HG02571 (cell line): ENCODE measurements at regions not wholly inside any gene's neighbourhood (a gene's known extent, or its start where the extent isn't known, plus 50 kb on each side); places are given as distances from the start of the nearest gene placed in this dataset.

Experiments used
- ATAC-seq: cut with Tn5 transposase; IDR thresholded peaks from one replicate; pipeline ENCODE4 v1.9.1; 2021; ENCODE audit warnings: mild to moderate bottlenecking, moderate library complexity; ENCODE audit not compliant: unreplicated experiment

DNA sequence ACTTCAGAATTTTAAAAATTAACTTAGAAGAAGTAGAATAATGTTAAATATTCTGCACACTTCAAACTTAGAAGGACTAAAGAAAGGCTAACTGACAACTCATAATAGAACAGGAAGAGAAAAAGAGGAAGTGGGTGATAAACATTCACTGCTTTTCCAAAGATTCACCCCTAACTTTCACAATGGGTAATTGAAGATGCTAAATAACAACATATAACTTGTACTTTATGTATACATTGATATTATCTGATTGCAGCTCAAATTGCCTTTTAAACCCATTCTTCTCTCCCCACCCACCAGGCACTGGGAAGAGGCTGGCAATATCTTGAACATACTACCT is 376.6 kb downstream of the EFNA5 start:
- peak; percentile 41 for ATAC-seq

DNA sequence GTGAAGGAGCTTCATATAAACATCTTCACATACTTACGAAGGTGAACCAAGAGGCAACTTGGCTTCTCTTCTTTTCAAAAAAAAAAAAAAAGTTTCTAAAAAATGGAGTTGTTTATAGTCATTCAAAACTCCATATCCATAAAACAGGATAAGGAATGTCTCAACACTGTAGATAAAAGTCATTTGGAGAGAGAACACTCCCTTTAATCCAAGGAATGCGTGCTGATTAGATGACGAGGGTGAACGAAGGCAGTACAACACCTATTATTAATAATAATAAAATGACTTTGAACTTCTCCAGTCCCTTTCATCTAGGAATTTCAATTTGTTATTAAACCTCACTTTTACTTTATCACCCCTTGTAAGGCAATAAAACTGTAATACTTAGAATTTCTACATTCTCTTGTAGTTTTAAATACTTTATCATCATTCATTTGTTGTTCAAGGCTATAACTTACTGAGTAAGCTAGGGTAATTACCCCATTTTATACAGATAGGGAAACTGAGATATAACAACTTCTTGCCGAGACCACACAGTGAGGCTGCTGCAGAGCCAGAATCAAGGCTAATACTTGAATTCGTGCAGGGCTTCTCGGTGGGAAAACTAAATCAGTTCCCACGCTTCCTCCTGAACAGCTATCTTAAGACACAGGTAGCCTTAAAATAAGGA is 377.1 kb downstream of the EFNA5 start:
- ATAC-seq: peak; percentile 0

DNA sequence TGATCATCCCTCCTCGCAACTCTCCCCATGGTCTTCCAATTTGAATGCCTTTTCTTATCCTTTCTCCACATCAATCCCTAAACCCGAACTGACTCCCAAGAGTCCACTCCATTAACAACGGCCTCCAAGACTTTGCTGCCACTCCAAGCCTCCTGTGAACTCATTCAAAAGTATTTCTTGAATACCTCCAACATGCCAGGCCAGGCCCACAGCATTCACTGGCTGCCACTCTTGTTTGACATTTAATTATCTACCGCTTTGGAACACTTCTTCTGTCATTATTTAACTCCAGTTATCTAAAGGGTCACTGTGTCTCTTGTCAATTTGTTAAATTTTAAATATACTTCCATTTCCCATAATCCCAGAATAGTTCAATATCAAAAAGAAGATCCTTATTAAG is 378.9 kb downstream of the EFNA5 start:
- ATAC-seq: no peak

DNA sequence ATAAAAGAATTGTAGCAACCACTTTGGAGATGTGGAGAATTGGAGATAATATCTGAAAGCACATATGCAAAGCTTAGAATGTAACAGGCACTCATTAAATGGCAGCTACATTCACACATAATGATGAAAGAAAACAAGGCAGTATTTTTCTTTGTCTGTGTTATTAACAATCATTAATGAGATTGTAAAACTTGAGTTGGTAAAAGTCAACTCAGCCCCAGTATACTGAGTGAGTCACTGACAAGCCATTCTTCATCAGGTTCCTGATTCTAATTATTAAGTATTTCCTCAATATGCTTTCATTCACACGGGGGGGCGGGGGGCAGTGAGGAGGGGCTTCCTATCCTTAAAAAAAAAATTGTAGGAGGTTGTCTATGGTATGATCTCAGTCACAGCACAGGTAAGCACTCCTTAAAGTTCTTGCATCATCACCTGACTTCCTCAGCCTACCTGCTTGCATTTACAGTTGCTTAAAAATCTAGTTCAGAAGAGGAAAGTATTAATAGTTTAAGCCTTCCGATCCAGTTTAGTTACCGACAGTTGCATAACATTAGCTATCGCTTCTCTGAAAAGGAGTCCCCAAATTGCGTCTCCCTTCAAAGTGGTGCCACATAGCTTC is 379.8 kb downstream of the EFNA5 start:
- ATAC-seq: no peak

DNA sequence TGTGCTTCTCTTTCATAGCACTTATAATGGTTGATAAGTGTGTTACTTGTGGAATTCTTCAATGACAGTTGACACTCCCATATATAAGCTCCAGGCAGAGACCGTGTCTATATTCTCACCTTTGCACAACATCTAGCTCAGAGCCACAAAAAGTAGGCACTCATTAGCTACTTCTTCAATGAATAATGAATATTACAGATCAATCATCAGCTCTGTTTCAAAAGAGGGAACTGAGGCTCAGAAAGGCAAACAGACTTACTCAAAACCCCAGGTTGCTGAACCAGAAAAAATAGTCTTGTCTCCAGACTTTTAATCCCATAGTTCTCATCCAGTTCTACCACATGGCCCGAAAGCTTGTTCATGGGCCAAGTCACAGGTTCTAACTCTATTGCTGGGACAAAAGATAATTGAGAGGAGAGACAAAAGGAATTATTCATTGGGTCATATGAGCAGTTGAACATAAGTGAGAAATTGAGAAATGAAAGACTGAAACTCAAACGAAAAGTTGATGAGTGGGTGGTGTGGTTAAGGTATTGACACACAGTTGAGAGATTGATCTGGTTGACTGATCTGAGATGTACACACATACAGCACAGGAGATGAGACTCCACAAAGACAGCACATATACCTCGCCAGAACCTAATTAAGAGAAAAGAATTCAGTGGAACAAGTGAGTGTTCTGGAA is 381.6 kb downstream of the EFNA5 start:
- ATAC-seq: peak; percentile 93

DNA sequence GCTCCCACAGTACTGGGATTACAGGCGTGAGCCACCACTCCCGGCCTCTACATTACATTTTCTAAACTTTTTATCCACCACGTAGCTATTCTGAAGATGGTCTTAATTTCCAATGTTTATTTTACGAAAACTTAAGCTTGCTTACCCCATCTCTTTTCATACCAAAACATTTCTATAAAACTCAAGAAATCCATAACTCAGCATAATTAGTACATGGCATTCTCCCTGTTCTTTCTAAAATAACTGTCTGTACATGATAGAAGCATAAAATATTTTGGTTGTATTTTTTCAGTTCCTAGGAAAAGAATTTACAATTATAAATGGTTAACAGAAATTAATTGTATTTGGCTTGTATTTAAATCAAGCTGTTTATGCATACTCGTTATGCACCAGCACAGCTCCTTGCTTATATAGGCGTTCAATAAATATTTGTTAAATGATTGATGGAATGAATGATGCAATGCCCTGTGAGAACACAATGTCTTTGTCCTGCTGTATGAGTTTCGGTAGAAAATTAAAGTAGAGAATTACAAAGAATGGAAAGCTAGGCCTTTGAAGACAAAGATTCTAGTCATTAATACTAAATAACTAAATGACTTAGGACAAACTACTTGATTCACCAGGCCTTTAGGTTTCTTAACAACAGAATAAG is 384.2 kb downstream of the EFNA5 start:
- ATAC-seq: no peak

DNA sequence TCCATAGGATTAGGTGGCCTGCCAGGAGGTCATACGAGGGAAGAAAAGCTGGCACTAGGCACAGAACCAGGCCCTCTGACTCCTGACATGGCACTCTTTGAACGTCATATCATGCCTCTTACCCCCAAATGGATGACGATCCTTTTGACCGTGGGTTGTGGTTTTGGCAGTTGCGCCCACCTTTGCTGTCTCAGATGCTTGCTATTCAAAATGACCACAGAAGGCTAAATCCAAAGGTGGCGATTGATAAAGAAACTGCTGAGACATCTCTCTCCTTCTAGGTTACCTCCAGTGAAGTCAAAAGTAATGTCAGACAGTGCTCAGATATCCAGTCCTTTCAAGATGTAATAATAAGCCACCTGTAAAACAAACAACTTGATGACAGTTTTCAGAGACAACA is 385.0 kb downstream of the EFNA5 start:
- ATAC-seq: peak; percentile 36

DNA sequence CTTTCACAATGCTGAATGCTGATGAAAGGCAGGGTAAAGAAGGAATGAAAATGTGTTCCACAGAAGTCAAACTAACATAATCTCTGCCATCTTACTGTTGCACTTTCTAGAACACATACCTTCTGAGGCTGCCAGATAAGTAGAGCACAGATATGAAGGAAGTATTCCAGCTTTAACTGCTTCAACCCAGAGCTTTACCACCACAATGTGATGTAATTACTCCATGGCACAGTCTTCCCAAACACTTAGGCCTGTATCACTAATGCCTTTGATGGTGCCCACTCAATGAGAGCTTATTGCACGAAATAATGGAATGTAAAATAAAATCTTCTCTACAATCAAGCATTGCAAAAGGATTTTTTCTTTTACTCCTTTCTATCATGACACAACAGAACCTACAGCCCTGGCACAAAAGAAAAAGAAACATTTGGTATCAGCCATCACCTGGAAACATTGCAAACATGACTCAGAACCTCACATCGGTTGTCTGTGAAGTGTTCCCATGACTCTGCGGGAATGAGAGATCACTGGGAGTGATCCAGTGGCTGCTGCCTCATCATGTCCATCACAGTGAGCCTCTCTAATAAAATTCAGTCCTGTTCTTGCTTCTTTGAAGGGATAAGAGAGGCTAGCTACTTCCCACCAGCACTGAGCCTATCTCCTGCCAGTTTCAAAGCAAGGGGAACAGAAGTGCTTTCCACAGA is 385.8 kb downstream of the EFNA5 start:
- no peak for ATAC-seq

DNA sequence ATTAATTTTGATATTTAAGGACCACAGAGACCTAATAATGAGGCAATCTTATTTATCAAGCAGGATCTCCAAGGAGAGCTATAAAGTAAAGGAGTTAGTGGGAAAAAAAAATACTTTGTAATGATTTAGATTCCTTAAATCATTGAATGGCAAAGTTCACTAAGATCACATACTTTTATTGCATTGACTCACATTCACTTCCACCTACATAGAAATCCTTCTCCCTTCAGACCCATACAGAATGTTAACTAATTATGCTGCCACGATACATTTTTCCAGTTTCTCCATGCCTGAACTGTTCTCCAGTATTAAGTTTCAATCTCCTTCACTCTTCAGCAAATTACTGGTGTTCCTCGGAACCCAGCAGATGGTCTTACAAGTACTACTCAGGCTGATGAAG is 388.7 kb downstream of the EFNA5 start:
- no peak for ATAC-seq

DNA sequence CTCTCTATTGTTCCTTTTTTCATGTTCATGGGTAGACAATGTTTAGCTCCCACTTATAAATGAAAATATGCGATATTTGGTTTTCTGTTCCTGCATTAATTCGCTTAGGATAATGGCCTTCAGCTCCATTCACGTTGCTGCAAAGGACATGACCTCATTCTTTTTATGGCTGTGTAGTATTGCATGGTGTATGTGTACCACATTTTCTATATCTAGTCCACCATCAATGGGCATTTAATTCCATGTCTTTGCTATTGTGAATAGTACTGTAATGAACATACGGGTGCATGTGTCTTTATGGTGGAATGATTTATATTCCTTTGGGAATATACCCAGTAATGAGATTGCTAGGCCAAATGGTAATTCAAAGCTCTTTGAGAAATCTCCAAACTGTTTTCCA is 392.0 kb downstream of the EFNA5 start:
- no peak for ATAC-seq

DNA sequence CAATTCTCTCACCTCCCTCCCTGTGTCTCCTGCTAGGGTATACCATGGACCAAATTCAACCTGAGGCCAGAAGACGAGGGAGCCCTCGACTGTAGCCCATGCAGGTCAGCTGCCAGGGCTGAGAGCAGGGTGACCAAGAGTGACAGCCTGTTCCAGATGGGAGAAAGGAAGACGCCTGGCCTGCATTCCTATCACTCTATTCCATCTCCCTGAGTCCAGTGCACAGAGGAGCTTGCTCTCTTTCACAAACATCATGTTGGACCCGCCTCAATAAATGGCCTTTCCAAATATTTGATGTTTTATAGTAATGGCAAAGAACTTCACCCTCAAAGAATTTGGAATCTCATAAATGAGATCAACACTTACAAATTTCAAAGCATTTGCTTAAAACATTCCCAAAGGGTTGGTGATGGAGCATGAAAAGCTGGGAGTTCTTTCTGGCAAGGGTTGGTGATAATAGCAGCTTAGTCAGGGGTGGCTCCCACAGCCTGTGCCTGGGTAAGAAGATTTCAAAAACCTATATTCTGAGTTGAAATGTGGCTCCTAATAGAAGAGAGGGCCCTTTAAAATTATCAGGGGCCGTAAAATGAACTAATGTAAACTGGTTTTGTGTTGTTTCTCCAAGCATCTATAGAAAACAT is 393.1 kb downstream of the EFNA5 start:
- no peak for ATAC-seq

DNA sequence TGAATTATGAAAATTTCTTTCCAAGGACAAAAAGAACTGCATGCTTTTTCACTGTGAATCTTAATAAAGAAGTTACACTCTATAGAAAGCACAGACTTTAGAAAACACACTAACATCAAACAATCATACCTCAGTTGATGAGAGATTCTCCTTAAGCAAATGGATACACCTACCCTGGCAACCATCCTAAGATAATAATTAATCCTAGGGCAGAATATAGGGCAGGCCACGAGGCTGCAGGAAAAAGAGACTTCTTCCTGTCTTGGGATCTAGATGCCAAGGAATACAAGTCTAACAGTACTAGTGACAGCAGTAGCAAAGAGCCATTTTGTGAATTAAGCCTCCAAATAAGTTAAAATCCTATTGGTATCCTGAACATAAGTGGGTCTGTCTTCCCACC is 395.4 kb downstream of the EFNA5 start:
- ATAC-seq: no peak

DNA sequence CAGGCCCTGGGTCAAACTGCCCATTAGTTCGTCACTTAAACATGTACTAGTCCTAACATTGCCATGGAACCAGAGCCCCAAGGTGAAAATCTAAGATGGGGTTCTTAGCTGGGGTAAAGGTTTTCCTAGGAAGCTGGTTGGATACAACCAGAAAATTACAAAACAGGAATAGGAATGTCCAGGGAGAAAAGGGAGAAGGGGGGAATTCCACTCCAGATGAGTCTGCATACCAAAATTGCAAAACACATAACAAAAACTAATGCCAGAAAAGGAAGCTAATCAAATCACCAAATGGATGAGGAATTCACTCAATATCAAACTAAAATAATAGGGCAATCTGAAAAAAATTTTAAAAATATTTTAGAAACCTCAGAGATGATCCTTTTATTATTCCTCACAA is 396.2 kb downstream of the EFNA5 start:
- no peak for ATAC-seq

DNA sequence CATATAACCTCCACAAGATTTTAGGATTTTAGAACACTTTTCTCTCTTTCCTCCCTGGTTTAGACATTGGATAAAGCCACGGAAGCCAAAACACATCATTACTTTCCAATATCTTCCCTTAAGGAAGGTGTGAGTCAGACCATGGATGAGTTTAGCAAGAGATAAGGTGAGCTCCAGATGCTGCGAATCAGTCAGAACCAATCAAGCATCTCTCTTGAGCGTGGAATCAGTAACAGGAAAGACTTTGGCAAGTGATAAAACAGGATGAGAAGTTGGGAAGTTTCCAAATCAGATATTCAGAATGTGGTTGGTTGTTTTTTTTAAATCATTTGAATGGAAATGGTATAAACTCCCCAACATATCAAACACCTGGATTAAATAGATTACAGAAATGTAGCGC is 397.8 kb downstream of the EFNA5 start:
- ATAC-seq: no peak

DNA sequence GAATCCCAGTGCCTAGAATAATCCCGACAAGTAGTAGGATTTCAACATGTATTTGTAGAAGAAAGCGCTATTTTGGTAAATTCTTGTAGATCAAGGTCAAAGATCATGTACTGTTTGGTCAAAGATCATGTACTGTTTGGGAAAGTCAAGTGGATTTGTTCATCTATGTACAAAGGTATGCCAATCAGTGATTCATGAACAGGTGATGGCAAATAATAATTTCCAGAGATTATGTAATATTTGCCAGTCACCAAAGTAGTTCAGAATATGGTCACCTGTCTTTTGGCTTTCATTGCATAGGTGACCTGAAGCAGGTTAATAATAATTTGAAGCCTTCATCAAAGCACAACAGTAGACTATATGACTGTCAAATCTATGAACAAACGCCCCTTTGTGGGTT is 398.2 kb downstream of the EFNA5 start:
- no peak for ATAC-seq

DNA sequence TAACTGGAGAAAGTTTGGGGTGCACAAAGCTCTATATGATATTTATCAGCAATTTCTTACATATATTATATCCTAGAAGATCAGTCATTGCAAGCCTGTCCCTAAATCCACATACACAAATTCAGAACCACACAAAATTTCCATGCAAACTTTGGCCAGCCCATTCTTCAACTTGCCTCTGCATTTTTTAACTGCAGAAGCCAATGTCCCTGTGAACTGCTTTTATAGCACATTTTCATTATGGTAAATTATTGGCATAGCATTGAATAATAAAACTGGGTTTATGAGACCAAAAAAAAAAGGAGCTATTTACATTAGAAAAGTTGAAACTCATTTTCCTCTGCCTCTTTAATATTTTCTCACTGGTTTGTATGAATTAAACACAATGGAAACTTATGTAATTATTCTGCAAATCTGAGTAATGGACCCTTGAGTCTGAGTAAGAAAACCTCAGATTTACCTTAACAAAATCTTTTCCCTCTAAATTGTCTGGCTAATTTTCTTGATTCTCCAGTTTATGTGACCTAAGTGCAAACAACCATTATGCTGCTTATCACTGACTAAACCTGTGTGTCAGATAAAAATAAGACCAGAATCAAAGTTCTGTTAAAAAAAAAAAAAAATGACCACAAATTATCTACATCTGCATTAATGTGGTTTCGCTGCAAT is 398.9 kb downstream of the EFNA5 start:
- no peak for ATAC-seq

DNA sequence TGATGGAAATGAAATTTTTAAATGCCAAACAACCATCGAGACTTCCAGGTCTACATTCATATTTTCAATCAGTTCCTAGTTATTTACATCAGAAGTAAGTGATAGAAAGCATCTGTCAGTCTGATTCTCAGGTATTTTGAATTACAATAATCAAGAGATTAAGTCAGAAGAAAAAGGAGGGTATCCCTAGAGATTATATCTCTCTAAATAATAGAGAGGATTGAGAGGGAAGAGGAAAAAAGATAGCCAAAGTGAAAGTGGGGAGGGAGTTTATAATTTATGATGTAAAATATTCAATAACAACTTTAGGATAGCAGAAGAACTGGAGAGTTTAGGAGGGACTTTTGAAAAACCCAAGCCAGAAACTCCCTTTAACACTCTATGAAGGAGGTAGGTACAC is 400.2 kb downstream of the EFNA5 start:
- ATAC-seq: no peak

DNA sequence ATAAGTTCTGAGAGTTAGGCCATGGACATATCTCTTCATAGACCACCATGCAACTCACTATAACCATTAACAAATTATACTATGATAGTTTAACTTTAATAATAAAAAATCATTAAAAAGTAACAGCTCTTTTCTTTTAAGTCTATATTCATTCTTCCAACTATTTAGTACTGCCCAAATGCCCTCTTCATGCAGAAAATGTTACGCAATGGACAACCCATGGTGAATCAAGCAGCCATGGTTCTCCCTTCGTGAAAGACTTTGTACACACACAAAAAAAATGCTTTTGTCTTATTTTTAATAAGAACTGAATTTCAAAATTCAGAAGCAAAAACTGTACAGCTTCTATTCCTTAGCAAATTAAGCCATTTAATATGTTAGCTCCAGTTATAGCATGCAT is 401.1 kb downstream of the EFNA5 start:
- no peak for ATAC-seq

DNA sequence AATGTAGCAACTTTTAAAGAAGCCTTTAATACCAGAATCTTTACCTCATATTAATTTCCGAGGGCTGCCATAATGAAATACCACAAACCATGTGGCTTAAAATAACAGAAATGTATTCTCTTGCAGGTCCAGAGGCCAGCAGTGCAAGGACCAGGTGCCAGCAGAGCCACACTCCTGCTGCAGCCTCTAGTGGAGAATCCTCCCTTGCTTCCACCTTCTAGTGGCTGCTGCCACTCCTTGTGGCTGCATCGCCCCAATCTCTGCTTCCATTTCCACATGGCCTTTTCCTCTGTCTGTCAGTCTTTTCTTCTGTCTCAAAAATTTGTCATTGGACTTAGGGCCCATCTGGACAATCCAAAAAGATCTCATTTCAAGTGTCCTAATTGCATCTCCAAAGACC is 401.5 kb downstream of the EFNA5 start:
- no peak for ATAC-seq

DNA sequence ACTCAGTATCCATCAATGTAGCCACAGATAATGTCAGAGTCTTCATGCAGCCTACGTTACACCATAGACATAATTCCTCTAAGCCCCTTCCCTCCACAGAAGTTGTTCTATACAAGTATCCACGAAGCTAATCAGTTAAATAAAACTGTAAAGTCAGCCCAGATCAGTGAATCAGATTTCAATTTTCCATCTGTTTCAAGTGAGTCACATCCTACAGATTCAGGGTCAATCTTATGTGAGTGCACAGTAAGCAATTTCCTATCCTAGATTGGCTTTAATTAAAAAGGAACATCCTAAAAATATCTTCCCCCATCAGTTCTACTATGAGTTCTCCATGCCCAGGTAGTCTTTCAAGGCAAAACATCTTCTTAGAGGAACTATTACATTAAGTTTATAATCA is 402.5 kb downstream of the EFNA5 start:
- ATAC-seq: no peak
